Peyer's patch (tissue), 4 donors: ENCODE measurements at regions not wholly inside any gene's neighbourhood (a gene's known extent, or its start where the extent isn't known, plus 50 kb on each side); places are given as distances from the start of the nearest gene placed in this dataset.

Source experiments
- DNase-seq, 3 donors: peaks; one replicate each; pipeline ENCODE4 v3.0.0-alpha.2; 2017 to 2019
- H3K27ac ChIP-seq, 4 donors: fragments of 200-600 bp; sonication (generic); one replicate each; pipeline ENCODE4 v1.5.1; 2016 to 2019
- H3K27me3 ChIP-seq, 2 donors: fragments of 200-600 bp; sonication (generic); one replicate each; pipeline ENCODE4 v1.5.1; 2019
- H3K36me3 ChIP-seq, 3 donors: fragments of 200-600 bp; sonication (generic); one replicate each; pipeline ENCODE4 v1.5.1; 2016 to 2019
- H3K4me1 ChIP-seq, 4 donors: fragments of 200-600 bp; sonication (generic); one replicate each; pipeline ENCODE4 v1.5.1; 2016 to 2019
- H3K4me3 ChIP-seq, 4 donors: fragments of 200-600 bp; sonication (generic); 1 replicate in 3 of 4; 2 replicates in 1 of 4; pipeline ENCODE4 v1.5.1; 2016 to 2019; ENCODE audit warnings: mild to moderate bottlenecking in 1 of 4
- H3K9me3 ChIP-seq, 4 donors: fragments of 200-600 bp; sonication (generic); one replicate each; pipeline ENCODE4 v1.5.1; 2016 to 2019; ENCODE audit warnings: mild to moderate bottlenecking in 1 of 4
- POLR2A ChIP-seq, 2 donors: fragments of 450-650 bp; IDR thresholded peaks; one replicate each; pipeline ENCODE4 v1.5.1; 2017; ENCODE audit warnings: antibody characterized with exemption in 2 of 2, mild to moderate bottlenecking in 2 of 2, moderate library complexity in 2 of 2
- TF ChIP-seq, protein P1 (sequence below), 6 experiments: fragments of 450-650 bp in 4 of 6; fragments of 200-600 bp in 2 of 6; sonication (generic) in 1 of 6; IDR thresholded peaks; one replicate each; pipeline ENCODE4 v1.5.1; 2017 to 2019; ENCODE audit warnings: antibody characterized with exemption in 6 of 6, mild to moderate bottlenecking in 3 of 6, moderate library complexity in 1 of 6

GRCh38 chr12:97182769-97183168, 275.7 kb downstream of the NEDD1 start:
- no peak overlapping the region for H3K4me3 ChIP-seq
- no peak overlapping the region for H3K27ac ChIP-seq
- DNase-seq: no peak
- H3K27me3 ChIP-seq: no peaks in the 10 kb centered on the region
- H3K4me1 ChIP-seq: no peaks in the 10 kb centered on the region
- no peaks in the 10 kb centered on the region for H3K9me3 ChIP-seq
- TF ChIP-seq POLR2A (IDR thresholded peaks at IDR 0.05): no peak
- TF ChIP-seq, protein P1, sequence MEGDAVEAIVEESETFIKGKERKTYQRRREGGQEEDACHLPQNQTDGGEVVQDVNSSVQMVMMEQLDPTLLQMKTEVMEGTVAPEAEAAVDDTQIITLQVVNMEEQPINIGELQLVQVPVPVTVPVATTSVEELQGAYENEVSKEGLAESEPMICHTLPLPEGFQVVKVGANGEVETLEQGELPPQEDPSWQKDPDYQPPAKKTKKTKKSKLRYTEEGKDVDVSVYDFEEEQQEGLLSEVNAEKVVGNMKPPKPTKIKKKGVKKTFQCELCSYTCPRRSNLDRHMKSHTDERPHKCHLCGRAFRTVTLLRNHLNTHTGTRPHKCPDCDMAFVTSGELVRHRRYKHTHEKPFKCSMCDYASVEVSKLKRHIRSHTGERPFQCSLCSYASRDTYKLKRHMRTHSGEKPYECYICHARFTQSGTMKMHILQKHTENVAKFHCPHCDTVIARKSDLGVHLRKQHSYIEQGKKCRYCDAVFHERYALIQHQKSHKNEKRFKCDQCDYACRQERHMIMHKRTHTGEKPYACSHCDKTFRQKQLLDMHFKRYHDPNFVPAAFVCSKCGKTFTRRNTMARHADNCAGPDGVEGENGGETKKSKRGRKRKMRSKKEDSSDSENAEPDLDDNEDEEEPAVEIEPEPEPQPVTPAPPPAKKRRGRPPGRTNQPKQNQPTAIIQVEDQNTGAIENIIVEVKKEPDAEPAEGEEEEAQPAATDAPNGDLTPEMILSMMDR (IDR thresholded peaks at IDR 0.05): no peak
- H3K36me3 ChIP-seq: no peaks in the 10 kb centered on the region

DNA sequence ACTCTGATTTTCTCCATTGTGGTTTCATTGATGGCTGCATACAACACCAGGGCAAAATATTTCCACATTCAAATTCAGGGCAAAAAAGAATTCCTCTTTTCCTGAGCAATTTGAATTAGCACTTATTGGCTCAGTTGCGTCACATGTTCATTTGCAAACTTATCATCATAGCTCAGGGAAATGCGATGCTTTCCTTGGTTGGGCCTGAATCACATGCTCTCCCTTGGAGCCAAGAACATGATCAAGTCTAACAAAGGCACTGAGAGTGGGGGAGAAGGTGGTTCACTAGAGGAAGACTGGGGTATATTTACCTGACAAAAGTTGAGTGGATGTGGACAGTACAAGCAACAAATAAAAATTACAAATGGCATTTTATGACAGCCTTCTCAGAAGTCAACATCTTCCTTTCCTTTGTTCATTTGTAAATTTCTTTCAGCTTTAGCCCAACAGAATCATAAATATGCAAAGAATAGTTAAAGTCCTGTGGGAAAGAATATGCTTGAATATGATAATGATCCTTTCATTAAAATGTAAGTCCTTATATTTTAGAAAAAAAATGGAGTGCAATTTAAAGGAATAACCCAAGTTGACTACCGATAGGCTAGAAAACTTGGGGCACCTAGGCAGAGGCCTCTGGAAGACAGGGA, 277.2 kb downstream of the NEDD1 start:
- no peaks in the 10 kb centered on the region for H3K9me3 ChIP-seq
- no peak overlapping the region for H3K27ac ChIP-seq
- H3K36me3 ChIP-seq: no peaks in the 10 kb centered on the region
- no peaks in the 10 kb centered on the region for H3K27me3 ChIP-seq
- TF ChIP-seq, protein P1 (IDR thresholded peaks at IDR 0.05): no peak
- TF ChIP-seq POLR2A (IDR thresholded peaks at IDR 0.05): no peak
- H3K4me1 ChIP-seq: no peaks in the 10 kb centered on the region
- no peak overlapping the region for H3K4me3 ChIP-seq
- no peak for DNase-seq

DNA sequence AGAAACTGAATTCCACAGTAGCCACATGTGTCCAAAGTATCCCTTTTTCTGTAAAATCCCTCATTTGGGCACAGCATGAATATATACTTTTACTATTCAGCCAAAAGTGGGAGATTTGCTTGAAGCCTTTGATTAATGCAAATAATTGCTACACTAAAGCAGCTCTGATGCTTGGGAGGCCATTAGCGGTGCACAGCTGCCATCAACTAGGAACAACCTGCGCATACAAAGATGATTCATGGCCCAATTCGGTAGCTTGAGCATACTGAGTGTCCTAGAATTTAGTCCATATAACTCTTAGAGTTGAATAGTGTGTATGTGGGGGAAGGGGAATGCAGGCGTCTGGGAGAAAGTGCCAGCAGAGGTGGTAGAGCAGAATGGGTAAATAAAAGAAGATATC, 277.0 kb upstream of the RMST start:
- H3K4me1 ChIP-seq: no peaks in the 10 kb centered on the region
- no peak overlapping the region for H3K27ac ChIP-seq
- no peaks in the 10 kb centered on the region for H3K27me3 ChIP-seq
- no peaks in the 10 kb centered on the region for H3K36me3 ChIP-seq
- H3K4me3 ChIP-seq: no peak overlapping the region
- H3K9me3 ChIP-seq: no peaks in the 10 kb centered on the region
- no peak for TF ChIP-seq POLR2A (IDR thresholded peaks at IDR 0.05)
- TF ChIP-seq, protein P1 (IDR thresholded peaks at IDR 0.05): no peak
- no peak for DNase-seq

GRCh38 chr12:97194546-97194945, 268.1 kb upstream of the RMST start:
- TF ChIP-seq POLR2A (IDR thresholded peaks at IDR 0.05): no peak
- TF ChIP-seq, protein P1 (IDR thresholded peaks at IDR 0.05): no peak
- Histone ChIP-seq H3K27me3 (no peaks in the 10 kb centered on the region), H3K4me3 (no peak overlapping the region), H3K4me1 (no peaks in the 10 kb centered on the region), H3K36me3 (no peaks in the 10 kb centered on the region), H3K27ac (no peak overlapping the region), H3K9me3 (peaks cover 0 to 8% (median 0%) of the 10 kb centered on the region in 4 donors)
- DNase-seq: no peak

- TF ChIP-seq, protein P1 (IDR thresholded peaks at IDR 0.05): no peak
- no peak for TF ChIP-seq POLR2A (IDR thresholded peaks at IDR 0.05)
These were observed 262.4 kb upstream of the RMST start for GRCh38 chr12:97200181-97200580.

GRCh38 chr12:97203408-97203807, 259.2 kb upstream of the RMST start:
- Histone ChIP-seq H3K27me3 (no peaks in the 10 kb centered on the region), H3K36me3 (no peaks in the 10 kb centered on the region), H3K27ac (no peak overlapping the region), H3K9me3 (no peaks in the 10 kb centered on the region), H3K4me3 (no peak overlapping the region), H3K4me1 (no peaks in the 10 kb centered on the region)
- TF ChIP-seq, protein P1 (IDR thresholded peaks at IDR 0.05): no peak
- no peak for TF ChIP-seq POLR2A (IDR thresholded peaks at IDR 0.05)
- DNase-seq: no peak

More at GRCh38 chr12:97200181-97200580, 262.4 kb upstream of the RMST start:
- H3K4me3 ChIP-seq: no peak overlapping the region
- no peak overlapping the region for H3K27ac ChIP-seq
- DNase-seq: no peak
- H3K9me3 ChIP-seq: no peaks in the 10 kb centered on the region
- H3K36me3 ChIP-seq: no peaks in the 10 kb centered on the region
- no peaks in the 10 kb centered on the region for H3K4me1 ChIP-seq
- no peaks in the 10 kb centered on the region for H3K27me3 ChIP-seq
